OCI-LY7 (cell line): ENCODE measurements at regions not wholly inside any gene's neighbourhood (a gene's known extent, or its start where the extent isn't known, plus 50 kb on each side); places are given as distances from the start of the nearest gene placed in this dataset.
"Not testable (repeated sequence)": the region's sequence is repeated elsewhere in the genome, so short reads cannot be mapped to it uniquely, and the experiment has no call there.

Experiments
- BruUV-seq: library from RNA; stranded (reverse); fragments of 400-500 nt; replicated peaks from 2 replicates; lab custom pipeline; 2021; lab: Mats Ljungman, UMichigan
- CTCF ChIA-PET: fragments of 300-600 bp; sonication (Branson Sonifier 250); formaldehyde crosslinking; loops from one replicate; lab custom pipeline; 2022; ENCODE audit warnings: antibody characterized with exemption; ENCODE audit not compliant: unreplicated experiment; lab: Charles Lee
- POLR2A ChIA-PET: fragments of 300-600 bp; sonication (Branson Sonifier 250); formaldehyde crosslinking; loops from one replicate; lab custom pipeline; 2022; ENCODE audit warnings: antibody characterized with exemption; lab: Charles Lee
- DNase-seq: peaks from one replicate; pipeline ENCODE4 v3.0.0-alpha.2; 2015; ENCODE audit warnings: low spot score
- H2AFZ ChIP-seq: fragments of 200-600 bp; sonication (generic), shearing (Covaris generic); 2 replicates; pipeline ENCODE4 v1.6.1; 2014; ENCODE audit warnings: mild to moderate bottlenecking, antibody characterized with exemption, low read length, moderate library complexity
- H3K27ac ChIP-seq: fragments of 200-600 bp; sonication (generic); 2 replicates; pipeline ENCODE4 v1.5.1; 2014; ENCODE audit warnings: mixed run types, low read depth, mild to moderate bottlenecking, moderate library complexity, low read length, inconsistent platforms; ENCODE audit not compliant: poor library complexity, severe bottlenecking
- H3K36me3 ChIP-seq: fragments of 200-600 bp; sonication (generic); 2 replicates; pipeline ENCODE4 v1.6.1; 2014; ENCODE audit warnings: mild to moderate bottlenecking, antibody characterized with exemption, low read length, moderate library complexity, mixed read lengths; ENCODE audit not compliant: insufficient read depth
- H3K4me1 ChIP-seq: fragments of 200-600 bp; sonication (generic); 2 replicates; pipeline ENCODE4 v1.5.1; 2014; ENCODE audit warnings: mild to moderate bottlenecking, low read length; ENCODE audit not compliant: insufficient read depth, poor library complexity, severe bottlenecking
- H3K4me2 ChIP-seq: fragments of 200-600 bp; sonication (generic); 2 replicates; pipeline ENCODE4 v1.6.1; 2014; ENCODE audit warnings: mild to moderate bottlenecking, low read length
- H3K4me3 ChIP-seq: fragments of 200-600 bp; sonication (generic); 2 replicates; pipeline ENCODE4 v1.5.1; 2014; ENCODE audit warnings: mild to moderate bottlenecking, low read depth, low read length; ENCODE audit not compliant: poor library complexity, severe bottlenecking
- H3K79me2 ChIP-seq: fragments of 200-600 bp; sonication (generic); 2 replicates; pipeline ENCODE4 v1.6.1; 2016; ENCODE audit warnings: low read depth, mild to moderate bottlenecking, low read length, moderate library complexity, mixed read lengths; ENCODE audit not compliant: insufficient read depth
- H3K9me2 ChIP-seq: fragments of 200-600 bp; sonication (generic); 2 replicates; pipeline ENCODE4 v1.6.1; 2016; ENCODE audit warnings: mild to moderate bottlenecking, low read length, mixed read lengths; ENCODE audit not compliant: insufficient read depth
- H3K9me3 ChIP-seq: fragments of 200-600 bp; sonication (generic); 2 replicates; pipeline ENCODE4 v1.6.1; 2014; ENCODE audit warnings: mild to moderate bottlenecking, mixed run types, low read length, mixed read lengths
- H4K20me1 ChIP-seq: fragments of 200-600 bp; sonication (generic); 2 replicates; pipeline ENCODE4 v1.6.1; 2014; ENCODE audit warnings: mild to moderate bottlenecking, antibody characterized with exemption, low read length, moderate library complexity, mixed read lengths; ENCODE audit not compliant: insufficient read depth
- CTCF ChIP-seq: fragments of 200-600 bp; sonication (generic); conservative IDR thresholded peaks from 2 replicates; pipeline ENCODE4 v1.5.1; 2014; ENCODE audit warnings: mild to moderate bottlenecking, antibody characterized with exemption, low read length, moderate library complexity, mixed read lengths
- EZH2phosphoT487 ChIP-seq: fragments of 200-600 bp; sonication (generic); IDR thresholded peaks from 2 replicates; pipeline ENCODE4 v1.6.1; 2018; ENCODE audit warnings: low read depth, borderline replicate concordance, mild to moderate bottlenecking, mixed run types, antibody characterized with exemption, low read length, moderate library complexity, mixed read lengths
- intact Hi-C: fragments of 100-400 bp; cut with micrococcal nuclease; formaldehyde crosslinking; loops from one replicate; pipeline ENCODE4 v1.10.0; 2022; ENCODE audit not compliant: unreplicated experiment

GRCh38 chr6:150695652-150696051 lies 96.0 kb downstream of the PLEKHG1 start:
- ChIA-PET CTCF (interaction anchor here (0.7 to 1.1 kb wide), 2 partner anchors 10 kb away, joined by 3 to 6 read pairs; no protein-coding TSS in a partner anchor), POLR2A (interaction anchor here (0.7 to 1.9 kb wide), 6 partner anchors 9 to 97 kb away, joined by 3 to 7 read pairs (median 3); partner anchors contain the start of gene PLEKHG1)
- H3K4me2 ChIP-seq, result no peak overlapping the region
- TF ChIP-seq CTCF, result no peak
- no peak for TF ChIP-seq EZH2phosphoT487
- no peaks in the 10 kb centered on the region for H3K9me2 ChIP-seq
- no peak for DNase-seq
- peaks cover 59% of the 10 kb centered on the region for H3K4me1 ChIP-seq
- no TSS peak for BruUV-seq
- no peaks in the 10 kb centered on the region for H3K79me2 ChIP-seq
- no peak overlapping the region for H2AFZ ChIP-seq
- H4K20me1 ChIP-seq, result no peaks in the 10 kb centered on the region
- no peak overlapping the region for H3K27ac ChIP-seq
- H3K36me3 ChIP-seq, result no peaks in the 10 kb centered on the region; the same call in 1 of the 2 replicates
- intact Hi-C loops, result no loop called here
- H3K9me3 ChIP-seq, result no peaks in the 10 kb centered on the region
- H3K4me3 ChIP-seq, result no peak overlapping the region

GRCh38 chr6:150696190-150696589 lies 96.5 kb downstream of the PLEKHG1 start:
- no TSS peak for BruUV-seq
- POLR2A ChIA-PET, result interaction anchor here (0.6 to 1.0 kb wide), 6 partner anchors 9 to 228 kb away, joined by 3 to 4 read pairs (median 3); partner anchors contain the start of gene PLEKHG1
- H3K9me3 ChIP-seq, result no peaks in the 10 kb centered on the region
- intact Hi-C loops, result no loop called here
- H3K36me3 ChIP-seq, result no peaks in the 10 kb centered on the region; the same call in 1 of the 2 replicates
- no peaks in the 10 kb centered on the region for H4K20me1 ChIP-seq
- CTCF ChIA-PET, result no interaction called here
- no peaks in the 10 kb centered on the region for H3K79me2 ChIP-seq
- H2AFZ ChIP-seq, result no peak overlapping the region
- no peak for DNase-seq
- H3K4me3 ChIP-seq, result no peak overlapping the region
- no peak overlapping the region for H3K27ac ChIP-seq
- H3K9me2 ChIP-seq, result no peaks in the 10 kb centered on the region
- no peak overlapping the region for H3K4me2 ChIP-seq
- peaks cover 54% of the 10 kb centered on the region for H3K4me1 ChIP-seq
- no peak for TF ChIP-seq CTCF
- no peak for TF ChIP-seq EZH2phosphoT487

- H3K4me3 ChIP-seq, intact Hi-C loops, H3K4me2 ChIP-seq, H2AFZ ChIP-seq, H3K9me2 ChIP-seq, DNase-seq, H3K27ac ChIP-seq, H4K20me1 ChIP-seq, H3K9me3 ChIP-seq, H3K79me2 ChIP-seq, BruUV-seq, H3K36me3 ChIP-seq: not testable (repeated sequence)
- peaks cover 52% of the 10 kb centered on the region for H3K4me1 ChIP-seq
- CTCF ChIA-PET, result interaction anchor here (0.8 kb wide), 1 partner anchor 45 kb away, joined by 3 read pairs; no protein-coding TSS in a partner anchor
- POLR2A ChIA-PET, result interaction anchor here (0.6 to 1.1 kb wide), 5 partner anchors 9 to 227 kb away, joined by 3 to 6 read pairs (median 3); no protein-coding TSS in a partner anchor
Measured at GRCh38 chr6:150696918-150697317, 97.2 kb downstream of the PLEKHG1 start.
